ENCODE measurements at regions not wholly inside any gene's neighbourhood (a gene's known extent, or its start where the extent isn't known, plus 50 kb on each side); places are given as distances from the start of the nearest gene placed in this dataset.

DNA sequence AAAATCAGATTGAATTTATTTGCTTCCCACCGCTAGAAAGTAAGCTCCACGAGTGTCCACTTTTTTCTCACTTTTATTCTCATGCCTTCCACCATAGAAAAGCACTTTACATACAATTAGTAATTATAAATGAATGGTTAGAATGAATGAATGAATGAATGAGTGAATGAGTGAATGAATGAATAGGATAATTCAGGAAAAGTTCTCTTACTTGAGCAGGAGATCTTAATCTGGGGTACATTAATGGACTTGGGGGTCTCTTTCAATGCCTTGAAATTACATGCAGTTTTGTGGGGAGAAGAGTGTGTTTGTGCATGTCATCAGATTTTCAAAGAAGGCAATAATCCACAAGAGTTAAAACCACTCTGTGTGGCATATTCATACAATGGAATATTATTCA, 229.9 kb upstream of the NR4A3 start:
- TF ChIP-seq, protein P1, sequence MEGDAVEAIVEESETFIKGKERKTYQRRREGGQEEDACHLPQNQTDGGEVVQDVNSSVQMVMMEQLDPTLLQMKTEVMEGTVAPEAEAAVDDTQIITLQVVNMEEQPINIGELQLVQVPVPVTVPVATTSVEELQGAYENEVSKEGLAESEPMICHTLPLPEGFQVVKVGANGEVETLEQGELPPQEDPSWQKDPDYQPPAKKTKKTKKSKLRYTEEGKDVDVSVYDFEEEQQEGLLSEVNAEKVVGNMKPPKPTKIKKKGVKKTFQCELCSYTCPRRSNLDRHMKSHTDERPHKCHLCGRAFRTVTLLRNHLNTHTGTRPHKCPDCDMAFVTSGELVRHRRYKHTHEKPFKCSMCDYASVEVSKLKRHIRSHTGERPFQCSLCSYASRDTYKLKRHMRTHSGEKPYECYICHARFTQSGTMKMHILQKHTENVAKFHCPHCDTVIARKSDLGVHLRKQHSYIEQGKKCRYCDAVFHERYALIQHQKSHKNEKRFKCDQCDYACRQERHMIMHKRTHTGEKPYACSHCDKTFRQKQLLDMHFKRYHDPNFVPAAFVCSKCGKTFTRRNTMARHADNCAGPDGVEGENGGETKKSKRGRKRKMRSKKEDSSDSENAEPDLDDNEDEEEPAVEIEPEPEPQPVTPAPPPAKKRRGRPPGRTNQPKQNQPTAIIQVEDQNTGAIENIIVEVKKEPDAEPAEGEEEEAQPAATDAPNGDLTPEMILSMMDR (conservative IDR thresholded peaks at IDR 0.05) = no peak
- no peak overlapping the region for H4K5ac ChIP-seq (ENCODE audit: insufficient read length, low read depth, low read length)
- H3K27me3 Mint-ChIP-seq (ENCODE audit: low read depth) = no peaks in the 10 kb centered on the region
- DNase-seq = no peak
- H3K79me1 ChIP-seq (ENCODE audit: insufficient read depth, low read depth, low read length, poor library complexity, severe bottlenecking) = no peaks in the 10 kb centered on the region
- no peaks in the 10 kb centered on the region; the same call in 1 of the 2 replicates for H3K27me3 ChIP-seq (ENCODE audit: insufficient read depth, low read length)
- no peak overlapping the region for H4K8ac ChIP-seq (replicated peaks; ENCODE audit: insufficient read length, low read depth, low read length)
- H2AFZ ChIP-seq (ENCODE audit: low read length) = no peak overlapping the region
- H3K18ac ChIP-seq (ENCODE audit: insufficient read length, low read depth, low read length) = no peak overlapping the region
- H3K4me1 ChIP-seq (ENCODE audit: insufficient read depth, low read length) = no peaks in the 10 kb centered on the region
- H2BK5ac ChIP-seq (ENCODE audit: insufficient read length, low read length) = no peak overlapping the region
- no peak overlapping the region for H3K9ac ChIP-seq (ENCODE audit: extremely low read depth, insufficient read length, low read length)
- no peak overlapping the region for H3T11ph ChIP-seq (ENCODE audit: low read length)
- H3K4me1 Mint-ChIP-seq = no peaks in the 10 kb centered on the region
- H3K4ac ChIP-seq (ENCODE audit: low read depth, low read length) = no peak overlapping the region
- H2BK12ac ChIP-seq (ENCODE audit: insufficient read length, low read depth, low read length) = no peak overlapping the region
- H3K14ac ChIP-seq (ENCODE audit: insufficient read depth, low read length) = no peak overlapping the region
- H3K4me3 Mint-ChIP-seq = no peak overlapping the region
- no peak overlapping the region for H3K4me2 ChIP-seq (ENCODE audit: insufficient read depth, insufficient read length, low read length)
- H3K56ac ChIP-seq (ENCODE audit: insufficient read length, low read depth, low read length) = no peak overlapping the region
- H4K91ac ChIP-seq (ENCODE audit: insufficient read length, low read depth, low read length) = no peak overlapping the region
- no peak overlapping the region for H3K27ac Mint-ChIP-seq
- H2AK5ac ChIP-seq (ENCODE audit: insufficient read length, low read length) = no peak overlapping the region
- H2BK120ac ChIP-seq (ENCODE audit: low read depth, low read length, poor library complexity, severe bottlenecking) = no peak overlapping the region
- no peaks in the 10 kb centered on the region for H3K9me3 ChIP-seq (ENCODE audit: control insufficient read depth, low read depth, low read length)
- H3K27ac ChIP-seq (ENCODE audit: insufficient read length, low read depth, low read length) = no peak overlapping the region
- H4K20me1 ChIP-seq (ENCODE audit: control insufficient read depth, insufficient read depth, insufficient read length) = no peaks in the 10 kb centered on the region
- no peaks in the 10 kb centered on the region for H3K9me3 Mint-ChIP-seq
- no peaks in the 10 kb centered on the region for H3K79me2 ChIP-seq (ENCODE audit: insufficient read depth, low read length)
- no peak overlapping the region for H3K23ac ChIP-seq (ENCODE audit: insufficient read length, low read depth, low read length)
- no peak overlapping the region for H2BK15ac ChIP-seq (ENCODE audit: low read depth, low read length)
- H3K36me3 Mint-ChIP-seq (ENCODE audit: insufficient read depth in 1 of 3, low read depth in 3 of 3) = no peaks in the 10 kb centered on the region
- H2BK20ac ChIP-seq (ENCODE audit: low read depth, low read length, poor library complexity, severe bottlenecking) = no peak overlapping the region
- H3K23me2 ChIP-seq (ENCODE audit: insufficient read length, low read depth, low read length, poor library complexity, severe bottlenecking) = no peaks in the 10 kb centered on the region
- no CpG with 5 or more reads among the region's 2 CpGs for WGBS (ENCODE audit: extremely low coverage, insufficient read length, low lambda C conversion rate)
